RWPE2 (cell line): ENCODE measurements at regions not wholly inside any gene's neighbourhood (a gene's known extent, or its start where the extent isn't known, plus 50 kb on each side); places are given as distances from the start of the nearest gene placed in this dataset.

Experiments
- ATAC-seq: fragments of 200-7000 bp; cut with Tn5 transposase; 3 replicates; pipeline ENCODE4 v1.9.1; 2021; ENCODE audit warnings: low read depth
- DNase-seq: peaks from one replicate; pipeline ENCODE4 v3.0.0-alpha.2; 2020; ENCODE audit warnings: low spot score
- H3K27ac ChIP-seq: fragments of 450-650 bp; 2 replicates; pipeline ENCODE4 v1.5.1; 2017; ENCODE audit warnings: mild to moderate bottlenecking; ENCODE audit not compliant: poor library complexity, severe bottlenecking
- H3K27me3 ChIP-seq: fragments of 250-450 bp; sonication (Bioruptor Pico); 2 replicates; pipeline ENCODE4 v1.5.1; 2021; ENCODE audit warnings: mild to moderate bottlenecking, moderate library complexity; ENCODE audit not compliant: insufficient read depth, poor library complexity, severe bottlenecking
- H3K36me3 ChIP-seq: fragments of 250-450 bp; sonication (Bioruptor Pico); 2 replicates; pipeline ENCODE4 v1.5.1; 2020; ENCODE audit warnings: low read depth, mild to moderate bottlenecking, moderate library complexity
- H3K4me1 ChIP-seq: fragments of 250-450 bp; sonication (Bioruptor Pico); 2 replicates; pipeline ENCODE4 v1.5.1; 2021; ENCODE audit warnings: mild to moderate bottlenecking, moderate library complexity; ENCODE audit not compliant: insufficient read depth, poor library complexity, severe bottlenecking
- H3K4me3 ChIP-seq: fragments of 250-450 bp; sonication (Bioruptor Pico); 2 replicates; pipeline ENCODE4 v1.5.1; 2021; ENCODE audit warnings: mild to moderate bottlenecking, moderate library complexity; ENCODE audit not compliant: severe bottlenecking
- H3K9me3 ChIP-seq: fragments of 250-450 bp; sonication (Bioruptor Pico); 2 replicates; pipeline ENCODE4 v1.5.1; 2021; ENCODE audit warnings: mild to moderate bottlenecking, moderate library complexity; ENCODE audit not compliant: severe bottlenecking
- CTCF ChIP-seq: fragments of 450-650 bp; IDR thresholded peaks from one replicate; pipeline ENCODE4 v1.5.1; 2017; ENCODE audit warnings: mild to moderate bottlenecking, moderate library complexity; ENCODE audit not compliant: poor library complexity, severe bottlenecking

DNA sequence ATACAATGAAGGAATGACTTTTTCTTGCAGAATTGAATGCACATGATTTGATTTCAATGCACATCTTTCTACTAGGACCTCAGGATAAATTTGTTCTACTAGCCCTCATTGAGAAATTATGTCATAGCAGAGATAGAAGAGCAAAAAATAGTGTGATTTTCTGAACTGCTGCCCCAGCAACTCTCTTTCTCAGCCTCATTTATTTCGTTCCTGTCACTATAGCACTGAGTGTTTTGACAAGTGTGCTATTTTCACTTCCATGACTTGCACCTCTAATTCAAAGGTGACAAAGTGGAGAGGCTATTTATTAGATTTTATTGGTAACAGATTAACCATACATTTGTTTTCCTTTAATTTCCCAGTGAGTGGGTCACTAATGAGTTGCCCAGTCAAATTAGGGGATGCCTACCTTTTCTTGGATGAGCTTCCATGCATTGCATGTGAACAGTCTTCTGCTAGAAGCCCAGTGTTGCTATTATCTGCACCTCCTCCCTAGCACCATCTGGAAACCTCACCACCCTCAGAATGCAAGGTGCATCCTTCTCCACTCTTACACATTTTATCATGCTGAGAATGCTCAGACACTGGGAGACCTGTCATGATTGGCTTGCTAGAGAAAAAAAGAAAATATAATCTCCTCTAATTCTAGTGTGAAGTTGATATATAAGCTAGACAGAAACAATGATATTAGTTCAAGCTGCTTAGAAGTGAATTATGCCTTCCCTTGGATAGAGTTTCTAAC is 119.6 kb upstream of the CTTNBP2 start:
- H3K9me3 ChIP-seq, result no peaks in the 10 kb centered on the region
- no peak overlapping the region for H3K27ac ChIP-seq
- H3K27me3 ChIP-seq, result no peaks in the 10 kb centered on the region
- H3K36me3 ChIP-seq, result no peaks in the 10 kb centered on the region
- ATAC-seq (no peak), DNase-seq (no peak)
- H3K4me1 ChIP-seq, result peaks cover 18% of the 10 kb centered on the region
- H3K4me3 ChIP-seq, result no peak overlapping the region
- TF ChIP-seq CTCF, result no peak

GRCh38 chr7:117993377-117994003 is 120.2 kb upstream of the CTTNBP2 start:
- peak; percentile 61 for TF ChIP-seq CTCF
- no peak for DNase-seq
- H3K27ac ChIP-seq, result no peak overlapping the region

GRCh38 chr7:117995850-117996650 is 122.8 kb upstream of the CTTNBP2 start:
- Histone ChIP-seq H3K4me3 (no peak overlapping the region), H3K4me1 (peaks cover 32% of the 10 kb centered on the region), H3K27me3 (no peaks in the 10 kb centered on the region), H3K9me3 (no peaks in the 10 kb centered on the region), H3K36me3 (no peaks in the 10 kb centered on the region), H3K27ac (peak overlapping the region; percentile 93)
- no peak for TF ChIP-seq CTCF
- ATAC-seq (peak; percentile 77), DNase-seq (no peak)

More at GRCh38 chr7:117993377-117994003, 120.2 kb upstream of the CTTNBP2 start:
- no peaks in the 10 kb centered on the region for H3K36me3 ChIP-seq
- no peaks in the 10 kb centered on the region for H3K27me3 ChIP-seq
- no peak overlapping the region for H3K4me3 ChIP-seq
- ATAC-seq, result peak; percentile 50; the same call in 2 of the 3 replicates
- H3K9me3 ChIP-seq, result no peaks in the 10 kb centered on the region
- peaks cover 25% of the 10 kb centered on the region for H3K4me1 ChIP-seq

DNA sequence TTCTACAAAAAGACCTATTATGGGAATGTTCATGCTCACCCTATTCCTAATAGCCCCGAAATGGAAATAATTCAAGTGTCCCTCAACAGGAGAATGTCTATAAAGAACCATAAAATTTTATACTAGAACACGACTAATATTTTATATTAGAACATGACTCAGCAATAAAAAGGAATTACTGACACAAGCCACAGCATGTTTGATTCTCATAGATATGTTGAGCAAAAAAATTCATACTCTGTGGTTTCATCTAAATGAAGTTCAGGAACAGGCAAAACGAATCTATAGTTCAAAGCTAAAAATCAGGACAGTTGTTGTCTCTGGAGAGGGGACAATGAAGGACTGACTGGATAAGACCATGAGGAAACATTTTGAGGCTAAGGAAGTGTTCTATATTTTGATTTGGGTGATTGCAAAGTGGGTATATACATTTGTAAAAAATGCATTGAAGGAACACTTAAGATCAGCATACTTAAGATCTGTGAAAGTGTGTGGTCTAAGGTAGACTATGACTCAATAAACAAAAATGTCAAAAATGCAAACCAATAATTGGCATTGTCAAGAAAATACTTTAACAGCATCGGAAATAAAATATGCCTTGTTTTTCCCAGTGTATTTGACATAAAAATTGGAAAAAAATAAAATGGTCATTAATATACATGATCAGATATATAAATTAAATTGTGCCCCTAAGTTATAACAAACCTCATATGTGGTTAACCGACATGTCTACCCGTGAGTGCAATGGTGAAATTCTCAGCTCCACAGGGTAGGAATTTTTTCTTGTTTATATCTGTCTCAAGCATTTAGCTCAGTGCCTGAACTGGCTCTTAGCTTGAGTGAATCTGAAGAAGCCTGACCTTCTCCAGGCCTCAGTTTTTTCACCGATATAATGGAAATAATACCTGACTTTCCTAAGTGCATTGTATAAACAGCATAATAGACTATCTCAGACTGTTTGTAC is 124.9 kb upstream of the CTTNBP2 start:
- no peak for TF ChIP-seq CTCF
- Histone ChIP-seq H3K36me3 (no peaks in the 10 kb centered on the region), H3K4me1 (peaks cover 32% of the 10 kb centered on the region), H3K27me3 (no peaks in the 10 kb centered on the region), H3K27ac (peak overlapping the region; percentile 93), H3K9me3 (no peaks in the 10 kb centered on the region), H3K4me3 (no peak overlapping the region)
- ATAC-seq, result peak; percentile 73
- no peak for DNase-seq
